ENCODE measurements at regions not wholly inside any gene's neighbourhood (a gene's known extent, or its start where the extent isn't known, plus 50 kb on each side); places are given as distances from the start of the nearest gene placed in this dataset.

GRCh38 chr10:104517946-104518345 lies 123.1 kb upstream of the SORCS3 start:
- Histone ChIP-seq H3K79me2 (ENCODE audit: insufficient read depth, low read length) (no peaks in the 10 kb centered on the region), H3K4me1 (ENCODE audit: insufficient read depth, low read length) (no peaks in the 10 kb centered on the region), H3K4me3 (ENCODE audit: insufficient read depth, low read depth, low read length) (no peak overlapping the region), H3K9me3 (ENCODE audit: insufficient read depth, low read depth, low read length) (no peaks in the 10 kb centered on the region), H3K27ac (ENCODE audit: low read depth, low read length) (no peak overlapping the region), H2AFZ (ENCODE audit: low read depth, low read length) (no peak overlapping the region), H3K36me3 (ENCODE audit: insufficient read depth, low read length) (no peaks in the 10 kb centered on the region), H3K27me3 (ENCODE audit: insufficient read depth, low read length) (no peaks in the 10 kb centered on the region), H4K20me1 (ENCODE audit: insufficient read depth, low read length) (no peaks in the 10 kb centered on the region), H3K4me2 (ENCODE audit: low read length) (no peak overlapping the region), H3K9ac (ENCODE audit: low read length) (no peak overlapping the region)
- H3K4me1 Mint-ChIP-seq (ENCODE audit: low read depth, unreplicated experiment): peaks cover 6% of the 10 kb centered on the region
- H3K27ac Mint-ChIP-seq (ENCODE audit: unreplicated experiment): no peak overlapping the region
- no peak overlapping the region for H3K4me3 Mint-ChIP-seq (ENCODE audit: unreplicated experiment)
- TF ChIP-seq CTCF (IDR thresholded peaks at IDR 0.05; ENCODE audit: insufficient read depth, low read depth, low read length): no peak
- no peak for TF ChIP-seq EZH2 (IDR thresholded peaks at IDR 0.05; ENCODE audit: insufficient read depth, low read length)
- FAIRE-seq (no peak), DNase-seq (ENCODE audit: low read depth) (no peak)
- peaks cover 28% of the 10 kb centered on the region for H3K27me3 Mint-ChIP-seq (ENCODE audit: low read depth, unreplicated experiment)
- H3K9me3 Mint-ChIP-seq (ENCODE audit: unreplicated experiment): peaks cover 4% of the 10 kb centered on the region
- H3K36me3 Mint-ChIP-seq (ENCODE audit: low read depth, unreplicated experiment): no peaks in the 10 kb centered on the region

- Histone ChIP-seq H3K27ac (ENCODE audit: low read depth, low read length) (no peak overlapping the region), H3K4me3 (ENCODE audit: insufficient read depth, low read depth, low read length) (no peak overlapping the region), H3K4me2 (ENCODE audit: low read length) (no peak overlapping the region), H3K9ac (ENCODE audit: low read length) (no peak overlapping the region), H4K20me1 (ENCODE audit: insufficient read depth, low read length) (no peaks in the 10 kb centered on the region), H3K79me2 (ENCODE audit: insufficient read depth, low read length) (no peaks in the 10 kb centered on the region), H3K4me1 (ENCODE audit: insufficient read depth, low read length) (no peaks in the 10 kb centered on the region), H2AFZ (ENCODE audit: low read depth, low read length) (no peak overlapping the region), H3K36me3 (ENCODE audit: insufficient read depth, low read length) (no peaks in the 10 kb centered on the region), H3K27me3 (ENCODE audit: insufficient read depth, low read length) (no peaks in the 10 kb centered on the region), H3K9me3 (ENCODE audit: insufficient read depth, low read depth, low read length) (no peaks in the 10 kb centered on the region)
- DNase-seq (ENCODE audit: low read depth) (no peak), FAIRE-seq (no peak)
- peaks cover 4% of the 10 kb centered on the region for H3K9me3 Mint-ChIP-seq (ENCODE audit: unreplicated experiment)
- no peak for TF ChIP-seq EZH2 (IDR thresholded peaks at IDR 0.05; ENCODE audit: insufficient read depth, low read length)
- no peak for TF ChIP-seq CTCF (IDR thresholded peaks at IDR 0.05; ENCODE audit: insufficient read depth, low read depth, low read length)
- no peaks in the 10 kb centered on the region for H3K36me3 Mint-ChIP-seq (ENCODE audit: low read depth, unreplicated experiment)
- peaks cover 6% of the 10 kb centered on the region for H3K4me1 Mint-ChIP-seq (ENCODE audit: low read depth, unreplicated experiment)
- peak overlapping the region; percentile 34 for H3K27ac Mint-ChIP-seq (ENCODE audit: unreplicated experiment)
- peaks cover 28% of the 10 kb centered on the region for H3K27me3 Mint-ChIP-seq (ENCODE audit: low read depth, unreplicated experiment)
- no peak overlapping the region for H3K4me3 Mint-ChIP-seq (ENCODE audit: unreplicated experiment)
Observed at GRCh38 chr10:104518891-104519290, 122.2 kb upstream of the SORCS3 start.

- Mint-ChIP-seq H3K36me3 (ENCODE audit: low read depth, unreplicated experiment) (no peaks in the 10 kb centered on the region), H3K9me3 (ENCODE audit: unreplicated experiment) (peaks cover 4% of the 10 kb centered on the region), H3K27ac (ENCODE audit: unreplicated experiment) (no peak overlapping the region), H3K4me1 (ENCODE audit: low read depth, unreplicated experiment) (peaks cover 1% of the 10 kb centered on the region), H3K4me3 (ENCODE audit: unreplicated experiment) (no peak overlapping the region), H3K27me3 (ENCODE audit: low read depth, unreplicated experiment) (peaks cover 33% of the 10 kb centered on the region)
- no peaks in the 10 kb centered on the region for H3K4me1 ChIP-seq (ENCODE audit: insufficient read depth, low read length)
- no peak overlapping the region for H3K27ac ChIP-seq (ENCODE audit: low read depth, low read length)
- no peak overlapping the region for H2AFZ ChIP-seq (ENCODE audit: low read depth, low read length)
- H3K36me3 ChIP-seq (ENCODE audit: insufficient read depth, low read length): no peaks in the 10 kb centered on the region
- H3K79me2 ChIP-seq (ENCODE audit: insufficient read depth, low read length): no peaks in the 10 kb centered on the region
- DNase-seq (ENCODE audit: low read depth) (no peak), FAIRE-seq (no peak)
- H3K9ac ChIP-seq (ENCODE audit: low read length): no peak overlapping the region
- H3K4me2 ChIP-seq (ENCODE audit: low read length): no peak overlapping the region
- no peaks in the 10 kb centered on the region for H4K20me1 ChIP-seq (ENCODE audit: insufficient read depth, low read length)
- H3K9me3 ChIP-seq (ENCODE audit: insufficient read depth, low read depth, low read length): no peaks in the 10 kb centered on the region
- no peak overlapping the region for H3K4me3 ChIP-seq (ENCODE audit: insufficient read depth, low read depth, low read length)
- no peaks in the 10 kb centered on the region for H3K27me3 ChIP-seq (ENCODE audit: insufficient read depth, low read length)
- TF ChIP-seq CTCF (IDR thresholded peaks at IDR 0.05; ENCODE audit: insufficient read depth, low read depth, low read length) (no peak), EZH2 (IDR thresholded peaks at IDR 0.05; ENCODE audit: insufficient read depth, low read length) (no peak)
Observed at GRCh38 chr10:104520653-104521052, 120.4 kb upstream of the SORCS3 start.

All from astrocyte (in vitro differentiated cells and primary cell).